Calu3 (cell line): ENCODE measurements at regions not wholly inside any gene's neighbourhood (a gene's known extent, or its start where the extent isn't known, plus 50 kb on each side); places are given as distances from the start of the nearest gene placed in this dataset.
A peak's percentile ranks its signal among the peaks of the same experiment; 100 is the strongest.
"Not testable (repeated sequence)": the region's sequence is repeated elsewhere in the genome, so short reads cannot be mapped to it uniquely, and the experiment has no call there.

ENCODE experiments used
- BruUV-seq: library from RNA; stranded (reverse); fragments of 400-500 nt; replicated peaks from 2 replicates; lab custom pipeline; 2021; lab: Mats Ljungman, UMichigan
- CTCF ChIA-PET: fragments of 300-600 bp; sonication (Branson Sonifier 250); formaldehyde crosslinking; loops from one replicate; lab custom pipeline; 2022; ENCODE audit warnings: antibody characterized with exemption; lab: Charles Lee
- DNase-seq: peaks from one replicate; pipeline ENCODE4 v3.0.0; 2022
- H3K27ac Mint-ChIP-seq: one replicate; pipeline ENCODE4 v1.8.0; 2022; ENCODE audit warnings: mixed read lengths; ENCODE audit not compliant: unreplicated experiment
- H3K27me3 Mint-ChIP-seq: one replicate; pipeline ENCODE4 v1.8.0; 2022; ENCODE audit warnings: mixed read lengths; ENCODE audit not compliant: unreplicated experiment
- H3K36me3 Mint-ChIP-seq: one replicate; pipeline ENCODE4 v1.8.0; 2022; ENCODE audit warnings: mild to moderate bottlenecking, moderate library complexity, mixed read lengths; ENCODE audit not compliant: insufficient read depth, unreplicated experiment
- H3K4me1 Mint-ChIP-seq: one replicate; pipeline ENCODE4 v1.8.0; 2022; ENCODE audit warnings: mild to moderate bottlenecking, low read depth, mixed read lengths; ENCODE audit not compliant: unreplicated experiment
- H3K4me3 Mint-ChIP-seq: one replicate; pipeline ENCODE4 v1.8.0; 2022; ENCODE audit warnings: mild to moderate bottlenecking, low read depth, moderate library complexity, mixed read lengths; ENCODE audit not compliant: unreplicated experiment
- H3K9me3 Mint-ChIP-seq: one replicate; pipeline ENCODE4 v1.8.0; 2022; ENCODE audit warnings: low read depth, mixed read lengths; ENCODE audit not compliant: unreplicated experiment
- intact Hi-C: fragments of 100-400 bp; cut with micrococcal nuclease; formaldehyde crosslinking; loops from one replicate; pipeline ENCODE4 v1.10.0; 2022; ENCODE audit not compliant: unreplicated experiment

DNA sequence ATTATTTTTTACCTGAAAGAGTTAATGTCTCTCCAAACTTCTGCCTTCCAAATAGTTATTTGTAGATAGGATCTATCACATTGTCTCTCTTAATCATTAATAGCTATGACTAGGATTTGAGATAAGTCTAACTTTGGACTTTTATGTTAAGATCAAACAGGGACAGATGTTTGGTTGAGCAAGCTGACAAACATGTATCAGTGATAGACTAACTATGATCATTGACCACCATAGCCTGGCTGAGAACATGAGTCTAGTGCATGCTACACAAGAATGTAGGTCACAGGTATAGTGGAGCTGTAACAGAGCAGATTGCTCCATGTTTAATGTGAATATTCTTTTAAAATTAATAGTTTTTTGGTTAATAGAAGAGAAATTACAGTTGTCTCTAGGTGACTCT is 52.0 kb downstream of the SYT15B start:
- CTCF ChIA-PET, BruUV-seq, DNase-seq, H3K4me1 Mint-ChIP-seq, intact Hi-C loops, H3K36me3 Mint-ChIP-seq, H3K27me3 Mint-ChIP-seq, H3K9me3 Mint-ChIP-seq, H3K27ac Mint-ChIP-seq, H3K4me3 Mint-ChIP-seq: not testable (repeated sequence)

GRCh38 chr10:47710443-47710842 is 52.9 kb downstream of the SYT15B start:
- not testable (repeated sequence) for BruUV-seq

GRCh38 chr10:47705698-47706414 is 57.5 kb downstream of the SYT15B start:
- H3K4me1 Mint-ChIP-seq, CTCF ChIA-PET, H3K4me3 Mint-ChIP-seq, H3K9me3 Mint-ChIP-seq, intact Hi-C loops, H3K36me3 Mint-ChIP-seq, H3K27me3 Mint-ChIP-seq, H3K27ac Mint-ChIP-seq: not testable (repeated sequence)
- BruUV-seq = TSS peak; percentile 93
- peak; percentile 86 for DNase-seq

More at GRCh38 chr10:47710443-47710842, 52.9 kb downstream of the SYT15B start:
- H3K27ac Mint-ChIP-seq, DNase-seq, H3K4me1 Mint-ChIP-seq, H3K36me3 Mint-ChIP-seq, H3K4me3 Mint-ChIP-seq, intact Hi-C loops, H3K9me3 Mint-ChIP-seq, H3K27me3 Mint-ChIP-seq, CTCF ChIA-PET: not testable (repeated sequence)

DNA sequence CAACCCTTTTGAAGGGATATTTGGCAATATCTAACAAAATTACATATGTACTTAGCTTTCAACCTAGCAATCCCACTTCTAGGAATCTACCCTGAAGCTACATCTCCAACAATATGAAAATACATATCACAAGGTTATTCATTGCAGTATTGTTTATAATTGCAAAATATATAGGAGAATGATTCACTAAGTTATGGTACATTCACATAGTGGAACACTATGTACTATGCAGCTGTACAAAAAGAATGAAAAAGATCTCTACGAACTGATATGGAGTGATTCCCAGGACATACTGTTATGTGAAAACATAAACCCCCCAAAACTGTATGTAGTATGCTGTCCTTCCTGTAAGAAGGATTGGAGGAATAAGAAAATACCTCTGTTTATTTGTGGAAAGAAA is 62.1 kb downstream of the SYT15B start:
- H3K27me3 Mint-ChIP-seq, H3K4me1 Mint-ChIP-seq, CTCF ChIA-PET, H3K9me3 Mint-ChIP-seq, H3K36me3 Mint-ChIP-seq, BruUV-seq, DNase-seq, intact Hi-C loops, H3K4me3 Mint-ChIP-seq, H3K27ac Mint-ChIP-seq: not testable (repeated sequence)

DNA sequence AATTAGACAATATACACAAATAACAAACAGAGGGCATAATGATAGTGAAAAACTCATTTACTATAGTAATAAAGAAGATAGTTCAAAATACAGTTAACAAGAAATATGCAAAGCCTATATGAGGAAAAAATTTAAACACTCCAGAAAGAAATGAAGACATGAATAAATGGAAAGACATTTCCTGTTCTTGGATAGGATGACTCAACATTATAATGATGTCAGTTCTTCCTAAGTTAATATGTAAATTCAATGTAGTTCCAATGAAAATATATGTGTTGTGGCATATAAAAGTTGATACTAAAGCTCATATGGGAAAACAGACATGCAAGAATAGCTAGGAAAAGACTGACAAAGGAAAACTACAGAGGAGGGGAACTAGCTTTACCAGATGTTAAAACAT is 63.5 kb downstream of the SYT15B start:
- H3K4me1 Mint-ChIP-seq, H3K27ac Mint-ChIP-seq, CTCF ChIA-PET, H3K4me3 Mint-ChIP-seq, H3K36me3 Mint-ChIP-seq, H3K9me3 Mint-ChIP-seq, DNase-seq, BruUV-seq, intact Hi-C loops, H3K27me3 Mint-ChIP-seq: not testable (repeated sequence)

DNA sequence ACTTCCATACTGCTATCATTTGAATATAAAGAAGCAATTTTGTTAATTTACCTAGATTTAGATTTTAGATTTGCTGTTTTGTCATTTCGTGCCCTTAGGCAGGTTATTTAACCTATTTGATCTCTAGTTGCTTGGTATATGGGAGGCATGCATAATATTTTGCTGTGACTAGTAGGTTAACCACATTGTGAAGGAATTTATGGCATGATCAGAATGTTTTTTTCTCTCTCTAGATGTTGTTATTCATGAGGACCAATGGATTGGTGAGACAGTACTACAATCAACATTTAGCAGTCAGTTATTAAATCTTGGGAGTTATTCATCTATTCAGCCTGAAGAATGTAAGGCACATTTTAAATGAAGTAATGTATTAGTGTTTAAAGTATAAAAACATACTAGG is 67.2 kb downstream of the SYT15B start:
- DNase-seq, BruUV-seq, H3K27me3 Mint-ChIP-seq, H3K9me3 Mint-ChIP-seq, H3K36me3 Mint-ChIP-seq, H3K4me1 Mint-ChIP-seq, H3K27ac Mint-ChIP-seq, CTCF ChIA-PET, intact Hi-C loops, H3K4me3 Mint-ChIP-seq: not testable (repeated sequence)

- DNase-seq, H3K4me1 Mint-ChIP-seq, H3K9me3 Mint-ChIP-seq, intact Hi-C loops, BruUV-seq, H3K27ac Mint-ChIP-seq, H3K4me3 Mint-ChIP-seq, H3K27me3 Mint-ChIP-seq, H3K36me3 Mint-ChIP-seq, CTCF ChIA-PET: not testable (repeated sequence)
These were observed 68.2 kb downstream of the SYT15B start for GRCh38 chr10:47695149-47695548.

GRCh38 chr10:47690304-47690703 is 73.1 kb downstream of the SYT15B start:
- BruUV-seq, H3K27ac Mint-ChIP-seq, H3K4me3 Mint-ChIP-seq, H3K27me3 Mint-ChIP-seq, intact Hi-C loops, H3K4me1 Mint-ChIP-seq, H3K36me3 Mint-ChIP-seq, H3K9me3 Mint-ChIP-seq, DNase-seq, CTCF ChIA-PET: not testable (repeated sequence)

- intact Hi-C loops, BruUV-seq, H3K9me3 Mint-ChIP-seq, H3K27ac Mint-ChIP-seq, H3K27me3 Mint-ChIP-seq, H3K4me1 Mint-ChIP-seq, DNase-seq, CTCF ChIA-PET, H3K4me3 Mint-ChIP-seq, H3K36me3 Mint-ChIP-seq: not testable (repeated sequence)
These were observed 79.4 kb downstream of the SYT15B start for GRCh38 chr10:47683826-47684475.

- H3K36me3 Mint-ChIP-seq, H3K9me3 Mint-ChIP-seq, H3K27ac Mint-ChIP-seq, H3K4me1 Mint-ChIP-seq, H3K27me3 Mint-ChIP-seq, intact Hi-C loops, H3K4me3 Mint-ChIP-seq, BruUV-seq, CTCF ChIA-PET, DNase-seq: not testable (repeated sequence)
These were observed 81.8 kb downstream of the SYT15B start for GRCh38 chr10:47681638-47681990.
